GM21619 (cell line): ENCODE measurements at regions not wholly inside any gene's neighbourhood (a gene's known extent, or its start where the extent isn't known, plus 50 kb on each side); places are given as distances from the start of the nearest gene placed in this dataset.
A peak's percentile ranks its signal among the peaks of the same experiment; 100 is the strongest.
"Not testable (repeated sequence)": the region's sequence is repeated elsewhere in the genome, so short reads cannot be mapped to it uniquely, and the experiment has no call there.

ENCODE experiments used
- ATAC-seq: cut with Tn5 transposase; IDR thresholded peaks from one replicate; pipeline ENCODE4 v1.9.1; 2021; ENCODE audit not compliant: unreplicated experiment

DNA sequence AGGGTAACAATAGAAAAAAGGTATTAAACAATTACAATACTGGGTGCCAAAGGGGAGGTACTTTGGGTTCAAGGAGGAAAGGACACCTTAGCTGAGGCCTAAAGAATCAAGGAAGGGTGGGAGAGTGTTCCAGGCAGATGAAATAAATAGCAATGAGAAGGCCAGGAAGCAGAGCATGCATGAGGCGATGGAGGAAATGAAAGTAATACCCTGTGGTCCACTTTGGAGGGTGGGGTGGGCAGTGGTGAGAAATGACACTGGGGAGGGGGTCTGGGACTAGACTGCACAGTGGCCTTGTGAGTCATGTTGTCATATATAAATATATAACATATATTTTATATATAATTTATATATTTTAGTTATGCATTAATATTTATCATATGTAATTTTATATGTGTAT lies 55.9 kb downstream of the BHLHE40 start:
- ATAC-seq = no peak

DNA sequence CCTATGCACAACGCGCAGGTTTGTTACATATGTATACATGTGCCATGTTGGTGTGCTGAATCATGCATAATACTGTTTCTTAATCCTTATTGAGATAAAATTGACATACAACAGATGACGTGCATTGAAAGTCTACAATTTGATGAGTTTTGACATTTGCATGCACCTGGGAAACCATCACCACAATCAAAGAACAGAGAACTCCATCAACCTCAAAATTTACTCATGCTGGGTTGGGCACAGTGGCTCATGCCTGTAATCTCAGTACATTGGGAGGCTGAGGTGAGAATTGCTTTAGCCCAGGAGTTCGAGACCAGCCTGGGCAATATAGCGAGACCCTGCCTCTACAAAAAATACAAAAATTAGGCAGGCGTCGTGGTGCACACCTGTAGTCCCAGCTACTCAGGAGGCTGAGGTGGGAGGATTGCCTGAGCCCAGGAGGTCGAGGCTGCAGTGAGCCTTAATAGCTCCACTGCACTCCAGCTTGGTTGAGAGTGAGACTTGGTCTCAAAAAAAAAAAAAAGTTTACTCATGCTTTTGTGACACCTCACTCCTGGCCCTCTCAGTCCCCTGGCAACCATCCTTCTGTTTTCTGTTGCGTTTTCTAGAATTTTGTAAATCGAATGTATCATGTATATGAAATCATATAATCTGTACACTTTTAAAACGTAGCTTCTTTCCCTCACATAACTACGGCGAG lies 56.6 kb downstream of the BHLHE40 start:
- no peak for ATAC-seq

GRCh38 chr3:5036392-5036766 lies 57.1 kb downstream of the BHLHE40 start:
- ATAC-seq = no peak

- no peak for ATAC-seq
Observed at GRCh38 chr3:5036858-5037257, 57.6 kb downstream of the BHLHE40 start.

GRCh38 chr3:5039585-5039984 lies 60.3 kb downstream of the BHLHE40 start:
- ATAC-seq = no peak

DNA sequence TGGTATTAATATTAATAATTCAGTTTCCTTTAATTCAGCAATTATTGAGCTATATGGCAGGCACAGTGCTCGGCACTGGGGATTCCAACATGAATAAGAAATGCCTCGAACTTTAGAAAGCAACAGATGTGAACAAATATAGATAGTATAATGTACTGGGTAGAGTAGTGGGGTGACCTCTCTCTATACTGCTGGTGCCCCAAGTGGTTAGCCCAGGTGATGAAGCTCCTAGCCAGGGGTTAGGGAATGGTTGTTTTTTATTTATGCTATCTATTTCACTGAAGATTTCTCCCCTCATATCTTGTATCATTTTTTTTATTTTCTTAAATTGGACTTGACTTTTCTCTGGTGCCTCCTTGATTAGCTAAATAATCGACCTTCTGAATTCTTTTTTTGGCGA lies 62.1 kb downstream of the BHLHE40 start:
- ATAC-seq = no peak

GRCh38 chr3:5045961-5046360 lies 66.7 kb downstream of the BHLHE40 start:
- ATAC-seq = no peak

DNA sequence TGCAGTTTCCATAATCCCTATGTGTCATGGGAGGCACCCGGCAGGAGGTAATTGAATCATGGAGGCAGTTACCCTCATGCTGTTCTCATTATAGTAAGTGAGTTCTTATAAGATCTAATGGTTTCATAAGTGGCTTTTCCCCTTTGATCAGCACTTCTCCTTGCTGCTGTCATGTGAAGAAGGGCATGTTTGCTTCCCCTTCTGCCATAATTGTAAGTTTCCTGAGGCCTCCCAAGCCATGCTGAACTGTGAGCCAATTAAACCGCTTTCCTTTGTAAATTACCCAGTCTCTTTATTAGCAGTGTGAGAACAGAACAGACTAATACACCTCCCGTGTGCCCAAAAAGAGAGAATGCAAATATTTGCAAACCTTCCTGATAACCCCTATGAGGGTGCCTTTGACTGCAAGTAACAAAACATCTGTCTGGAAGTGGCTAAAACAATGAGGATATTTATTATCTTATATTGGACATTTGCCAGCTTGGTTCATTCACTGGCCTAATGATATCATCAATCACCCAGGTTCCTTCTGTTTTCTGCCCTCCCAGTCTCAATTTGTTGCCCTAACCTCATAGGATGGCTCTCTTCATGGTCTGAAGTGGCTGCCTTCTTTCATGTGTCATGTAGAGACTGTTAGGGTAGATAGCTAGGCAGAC lies 68.7 kb downstream of the BHLHE40 start:
- ATAC-seq = no peak

DNA sequence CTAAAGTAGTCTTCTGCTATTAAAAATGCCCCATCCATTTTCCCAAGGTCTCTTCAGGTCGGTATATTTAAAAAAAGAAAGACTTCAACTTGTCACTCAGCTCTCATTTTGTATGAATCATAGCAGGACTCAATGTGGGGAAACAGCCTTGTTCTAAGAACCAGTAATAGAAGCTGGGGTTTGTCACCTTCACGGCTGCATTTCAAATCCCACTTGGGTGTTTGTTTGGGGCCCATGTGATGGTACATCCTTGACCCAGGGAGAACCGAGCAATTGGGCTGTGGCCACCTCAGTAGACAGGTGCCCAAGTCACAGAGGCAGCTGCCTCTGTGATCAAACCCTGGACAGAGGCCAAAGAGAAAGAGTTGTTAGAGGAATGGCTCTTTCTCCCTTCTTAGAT lies 70.3 kb upstream of the ARL8B start:
- peak; percentile 74 for ATAC-seq

GRCh38 chr3:5052247-5052646 lies 69.8 kb upstream of the ARL8B start:
- no peak for ATAC-seq

- no peak for ATAC-seq
Observed at GRCh38 chr3:5053021-5053831, 68.9 kb upstream of the ARL8B start.

DNA sequence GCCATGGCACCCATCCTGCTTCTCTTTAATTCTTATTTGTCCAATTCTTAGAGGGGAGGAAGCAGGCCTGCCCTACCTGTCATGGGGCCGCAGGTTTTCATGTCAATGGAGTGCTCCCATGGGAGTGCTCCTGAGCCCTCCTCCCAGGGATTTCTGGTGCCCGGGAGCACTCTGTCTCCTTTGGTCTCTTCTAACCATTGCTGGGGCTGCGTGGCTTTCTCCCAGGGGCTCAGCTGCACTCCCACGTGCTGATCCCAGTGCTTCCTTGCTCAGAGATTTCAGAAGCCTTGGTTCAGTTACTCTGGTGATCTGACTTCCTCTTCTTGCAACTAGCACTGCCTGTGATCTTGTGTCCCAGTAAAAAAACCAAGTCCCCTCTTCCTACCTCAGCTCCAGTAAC lies 68.0 kb upstream of the ARL8B start:
- ATAC-seq = no peak

GRCh38 chr3:5054579-5054978 lies 67.5 kb upstream of the ARL8B start:
- ATAC-seq = not testable (repeated sequence)

DNA sequence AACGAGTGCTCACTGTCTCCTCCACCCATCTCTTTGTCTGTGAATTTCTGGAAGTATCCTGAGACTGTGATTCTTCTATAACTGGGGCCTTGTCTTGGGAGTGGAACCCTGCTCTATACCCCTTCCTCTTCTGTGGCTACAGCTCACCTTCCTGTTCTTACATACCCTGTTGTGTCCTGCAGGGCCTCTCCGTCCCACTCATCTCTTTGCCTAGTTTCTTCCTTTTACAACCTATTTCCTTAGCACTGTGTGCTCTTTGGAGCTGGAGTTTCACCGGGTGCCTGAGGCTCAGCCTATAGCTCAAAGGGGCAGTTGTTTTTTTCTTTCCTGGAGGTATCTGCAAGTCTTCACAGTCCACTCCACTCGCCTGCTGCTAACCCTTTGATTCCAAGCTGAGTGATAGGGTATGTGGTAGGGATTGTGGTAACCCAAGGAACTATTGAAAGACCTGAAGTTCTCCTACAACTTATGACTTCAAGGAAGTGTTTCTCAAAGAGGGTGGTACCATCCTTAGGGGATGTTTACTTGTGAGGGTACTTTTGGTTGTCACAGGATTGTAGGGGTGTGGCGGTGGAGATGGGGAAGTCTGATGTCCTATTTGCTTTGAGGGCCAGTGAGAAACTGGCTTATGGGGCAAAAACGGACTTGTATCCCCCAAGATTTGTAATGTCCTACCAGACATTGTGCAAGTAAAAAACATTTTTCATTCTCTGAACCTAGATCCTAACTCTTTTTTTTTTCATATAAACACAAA lies 66.6 kb upstream of the ARL8B start:
- ATAC-seq = no peak

DNA sequence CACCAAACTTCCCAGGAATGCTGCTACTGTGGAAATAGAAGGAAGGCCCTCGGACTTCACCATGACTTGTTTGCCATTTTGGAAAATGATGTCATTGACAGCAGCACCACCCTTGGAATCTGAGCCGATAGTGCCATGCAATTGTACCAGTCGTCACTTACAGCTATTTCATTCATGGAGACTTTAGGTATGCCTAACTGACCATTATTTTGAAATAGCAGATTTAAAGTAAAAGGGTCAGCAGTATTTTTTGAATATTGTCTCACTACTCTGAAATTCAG lies 66.0 kb upstream of the ARL8B start:
- ATAC-seq = no peak

GRCh38 chr3:5057272-5057671 lies 64.8 kb upstream of the ARL8B start:
- no peak for ATAC-seq

GRCh38 chr3:5057857-5058324 lies 64.2 kb upstream of the ARL8B start:
- peak; percentile 94 for ATAC-seq

DNA sequence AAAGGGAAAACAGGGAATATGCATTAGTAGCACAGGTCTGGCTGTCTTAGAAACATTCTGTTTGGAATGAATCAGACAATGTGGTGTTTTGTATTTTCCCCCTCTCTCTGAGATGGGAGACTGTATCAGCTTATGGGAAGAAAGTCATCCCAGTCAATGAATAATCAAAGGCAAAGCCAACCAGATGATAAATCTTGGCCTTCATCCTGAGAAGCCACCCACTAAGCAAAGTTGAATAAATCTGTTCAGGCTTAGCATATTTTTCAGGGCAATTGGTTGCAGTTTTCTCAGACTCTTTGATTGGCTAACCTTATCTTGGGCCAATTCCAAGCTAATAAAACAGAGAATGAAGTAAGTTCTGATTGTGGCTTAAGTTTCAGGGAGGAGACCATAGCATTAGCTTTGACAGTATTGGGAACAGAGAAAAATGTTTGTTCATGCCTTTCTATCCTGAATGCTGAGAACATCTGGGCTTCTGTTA lies 63.6 kb upstream of the ARL8B start:
- no peak for ATAC-seq

DNA sequence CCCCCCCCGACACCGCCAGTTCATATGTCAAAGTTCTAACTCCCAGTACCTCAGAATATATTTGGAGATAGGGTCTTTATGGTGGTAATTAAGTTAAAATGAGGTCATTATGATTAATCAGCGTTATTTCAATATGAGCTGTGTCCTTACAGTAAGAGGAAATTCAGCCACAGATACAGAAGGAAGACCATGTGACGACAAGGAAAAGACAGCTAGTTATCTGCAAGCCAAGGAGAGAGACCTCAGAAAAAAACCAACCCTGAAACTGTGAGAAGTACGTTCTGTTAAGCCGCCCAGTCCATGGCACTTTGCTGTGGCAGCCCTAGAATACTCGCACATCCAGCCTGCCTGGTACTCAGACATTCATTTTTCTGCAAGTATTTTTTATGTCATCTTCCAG lies 62.3 kb upstream of the ARL8B start:
- no peak for ATAC-seq

DNA sequence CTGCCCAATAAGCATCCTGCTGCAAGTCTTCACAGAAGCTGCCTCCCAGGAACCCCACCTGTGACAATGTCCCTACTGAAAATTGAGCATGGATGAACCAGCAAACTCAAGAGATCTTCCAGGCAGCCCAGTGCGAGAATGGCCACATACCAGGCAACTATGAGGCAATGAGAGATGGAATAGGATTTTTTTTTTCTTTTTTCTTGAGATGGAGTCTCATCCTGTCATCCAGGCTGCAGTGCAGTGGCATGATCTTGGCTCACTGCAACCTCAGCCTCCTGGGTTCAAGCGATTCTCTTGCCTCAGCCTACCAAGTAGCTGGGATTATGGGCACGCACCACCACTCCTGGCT lies 60.9 kb upstream of the ARL8B start:
- no peak for ATAC-seq

- no peak for ATAC-seq
Observed at GRCh38 chr3:5063724-5064123, 58.4 kb upstream of the ARL8B start.
